Neuron (in vitro differentiated cells): ENCODE measurements at regions not wholly inside any gene's neighbourhood (a gene's known extent, or its start where the extent isn't known, plus 50 kb on each side); places are given as distances from the start of the nearest gene placed in this dataset.

Source experiments
- H2AFZ ChIP-seq: one replicate; pipeline ENCODE4 v1.6.1; 2013; ENCODE audit warnings: low read depth, mild to moderate bottlenecking, inconsistent platforms, low read length, moderate library complexity
- H3K27me3 ChIP-seq: one replicate; pipeline ENCODE4 v1.6.1; 2013; ENCODE audit warnings: low read length; ENCODE audit not compliant: insufficient read depth
- H3K36me3 ChIP-seq: one replicate; pipeline ENCODE4 v1.6.1; 2013; ENCODE audit warnings: low read length; ENCODE audit not compliant: insufficient read depth
- H3K4me1 ChIP-seq: one replicate; pipeline ENCODE4 v1.6.1; 2013; ENCODE audit warnings: low read length; ENCODE audit not compliant: insufficient read depth
- H3K4me3 ChIP-seq: 2 replicates; pipeline ENCODE4 v1.5.1; 2013; ENCODE audit warnings: mild to moderate bottlenecking, low read length, moderate library complexity
- H3K9me3 ChIP-seq: one replicate; pipeline ENCODE4 v1.6.1; 2013; ENCODE audit warnings: low read length

DNA sequence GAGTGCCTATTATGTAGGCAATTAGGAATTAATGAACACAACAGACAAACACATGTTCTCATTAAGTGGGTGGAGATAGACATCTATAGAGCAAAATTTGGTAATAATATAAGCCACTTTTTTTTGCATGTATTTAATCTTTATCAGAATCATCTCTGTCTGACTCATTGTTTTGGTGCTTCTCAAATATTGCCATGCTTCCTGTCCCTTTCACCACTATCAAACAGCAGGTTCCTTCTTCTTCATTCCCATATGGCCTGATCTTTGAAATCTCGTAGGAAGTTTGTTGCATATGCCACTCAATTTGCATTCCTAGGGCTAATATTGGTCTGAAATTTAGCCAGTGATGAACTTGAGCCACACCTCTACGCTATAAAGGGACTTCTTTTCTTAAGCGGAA is 128.9 kb upstream of the SPEF2 start:
- Histone ChIP-seq H3K9me3 (no peaks in the 10 kb centered on the region), H3K36me3 (no peaks in the 10 kb centered on the region), H2AFZ (no peak overlapping the region), H3K27me3 (no peaks in the 10 kb centered on the region), H3K4me3 (no peak overlapping the region), H3K4me1 (no peaks in the 10 kb centered on the region)

- Histone ChIP-seq H3K9me3 (no peaks in the 10 kb centered on the region), H3K4me3 (no peak overlapping the region), H3K4me1 (no peaks in the 10 kb centered on the region), H3K36me3 (no peaks in the 10 kb centered on the region), H3K27me3 (no peaks in the 10 kb centered on the region), H2AFZ (no peak overlapping the region)
Measured at GRCh38 chr5:35488055-35488454, 129.6 kb upstream of the SPEF2 start.

GRCh38 chr5:35487233-35488025 is 130.2 kb upstream of the SPEF2 start:
- Histone ChIP-seq H3K4me3 (no peak overlapping the region), H3K36me3 (no peaks in the 10 kb centered on the region), H3K9me3 (no peaks in the 10 kb centered on the region), H3K4me1 (no peaks in the 10 kb centered on the region), H3K27me3 (no peaks in the 10 kb centered on the region), H2AFZ (no peak overlapping the region)

DNA sequence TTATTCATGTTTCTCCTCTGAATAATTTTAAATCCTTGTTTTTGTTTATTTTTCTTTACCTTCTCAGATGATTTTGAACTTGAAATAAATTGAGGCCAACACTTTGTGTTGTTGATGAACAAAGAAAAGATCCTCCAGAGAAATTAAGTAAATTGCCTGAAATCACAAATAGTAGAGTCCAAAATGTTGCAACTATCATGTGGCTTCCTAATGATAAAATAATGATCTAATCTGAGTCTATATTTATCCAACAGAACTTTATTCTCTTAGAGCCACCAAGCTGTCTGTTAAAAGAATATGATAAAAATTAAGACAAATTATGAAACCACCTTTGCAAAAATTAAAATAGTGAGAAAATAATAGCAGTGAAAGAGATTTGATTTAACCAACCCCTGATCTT is 132.2 kb upstream of the SPEF2 start:
- Histone ChIP-seq H2AFZ (no peak overlapping the region), H3K27me3 (no peaks in the 10 kb centered on the region), H3K36me3 (no peaks in the 10 kb centered on the region), H3K4me1 (no peaks in the 10 kb centered on the region), H3K4me3 (no peak overlapping the region), H3K9me3 (no peaks in the 10 kb centered on the region)

DNA sequence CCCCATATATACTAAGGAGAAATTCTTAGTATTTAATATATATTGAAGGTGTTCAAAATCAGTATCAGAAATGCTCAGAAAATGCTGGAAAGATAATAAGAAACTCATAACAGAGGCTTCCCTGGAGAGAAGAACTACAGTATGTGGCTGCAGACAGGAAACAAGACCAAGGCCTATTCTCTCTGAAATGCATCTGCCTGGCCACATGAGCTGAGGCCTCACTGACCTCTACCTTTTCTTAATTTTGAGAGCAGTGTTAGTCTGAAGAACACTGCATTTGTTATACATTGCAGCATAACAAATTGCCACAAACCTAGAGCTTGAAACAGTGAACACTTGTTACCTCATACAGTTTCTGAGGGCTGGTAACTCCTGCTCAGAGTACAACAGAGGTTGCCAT is 133.4 kb upstream of the SPEF2 start:
- Histone ChIP-seq H3K4me3 (no peak overlapping the region), H3K36me3 (no peaks in the 10 kb centered on the region), H3K27me3 (no peaks in the 10 kb centered on the region), H3K4me1 (no peaks in the 10 kb centered on the region), H2AFZ (no peak overlapping the region), H3K9me3 (no peaks in the 10 kb centered on the region)

- Histone ChIP-seq H3K4me3 (no peak overlapping the region), H3K4me1 (no peaks in the 10 kb centered on the region), H3K36me3 (no peaks in the 10 kb centered on the region), H3K27me3 (no peaks in the 10 kb centered on the region), H3K9me3 (no peaks in the 10 kb centered on the region), H2AFZ (no peak overlapping the region)
Measured at GRCh38 chr5:35483780-35484179, 133.9 kb upstream of the SPEF2 start.

GRCh38 chr5:35483191-35483590 is 134.5 kb upstream of the SPEF2 start:
- Histone ChIP-seq H3K36me3 (no peaks in the 10 kb centered on the region), H3K4me1 (no peaks in the 10 kb centered on the region), H3K4me3 (no peak overlapping the region), H3K9me3 (no peaks in the 10 kb centered on the region), H3K27me3 (no peaks in the 10 kb centered on the region), H2AFZ (no peak overlapping the region)

GRCh38 chr5:35482167-35482755 is 135.4 kb upstream of the SPEF2 start:
- Histone ChIP-seq H3K4me1 (no peaks in the 10 kb centered on the region), H3K9me3 (no peaks in the 10 kb centered on the region), H3K36me3 (no peaks in the 10 kb centered on the region), H2AFZ (no peak overlapping the region), H3K27me3 (no peaks in the 10 kb centered on the region), H3K4me3 (no peak overlapping the region)

DNA sequence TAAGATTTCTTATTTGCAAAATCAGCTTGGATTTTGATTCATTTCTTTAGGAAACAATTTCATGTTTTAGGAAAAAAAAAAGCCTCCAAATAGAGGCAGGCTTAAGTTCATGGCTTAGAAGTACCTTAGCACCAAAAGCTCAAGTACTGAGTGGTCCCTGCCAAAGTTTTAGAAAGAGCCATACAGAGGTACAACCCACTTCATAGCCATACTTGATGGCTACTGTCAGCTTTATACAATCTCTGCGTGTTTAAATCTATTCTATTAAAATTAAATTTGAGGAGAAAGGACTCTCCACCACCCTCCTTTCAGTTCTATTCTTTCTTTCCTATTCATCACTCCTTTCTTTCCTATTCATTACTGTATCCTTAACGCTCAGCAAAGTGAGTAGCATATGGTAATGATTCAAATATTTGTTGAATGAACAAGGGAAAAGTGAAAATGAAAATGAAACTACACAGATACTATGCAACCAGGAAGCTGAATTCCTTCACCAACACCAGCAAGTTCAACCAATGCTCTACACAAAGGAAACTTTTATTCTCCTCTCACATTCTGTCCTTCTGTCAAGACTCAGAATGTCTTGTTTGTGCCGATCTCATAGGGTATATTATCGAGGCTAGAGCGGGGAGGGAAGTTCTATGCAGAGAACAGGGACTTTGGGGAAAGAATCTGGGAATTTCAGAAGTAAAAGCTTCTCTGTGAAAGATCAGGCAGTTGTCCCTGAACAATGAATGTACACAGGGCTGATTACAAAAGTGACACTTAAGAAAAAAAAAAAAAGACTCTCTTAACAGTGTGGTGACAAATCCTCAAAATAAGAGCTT is 138.6 kb upstream of the SPEF2 start:
- Histone ChIP-seq H3K9me3 (no peaks in the 10 kb centered on the region), H3K4me1 (no peaks in the 10 kb centered on the region), H3K4me3 (no peak overlapping the region), H2AFZ (no peak overlapping the region), H3K36me3 (no peaks in the 10 kb centered on the region), H3K27me3 (no peaks in the 10 kb centered on the region)

GRCh38 chr5:35477911-35478310 is 139.8 kb upstream of the SPEF2 start:
- Histone ChIP-seq H3K9me3 (no peaks in the 10 kb centered on the region), H2AFZ (no peak overlapping the region), H3K27me3 (no peaks in the 10 kb centered on the region), H3K4me3 (no peak overlapping the region), H3K4me1 (no peaks in the 10 kb centered on the region), H3K36me3 (no peaks in the 10 kb centered on the region)

GRCh38 chr5:35477321-35477720 is 140.3 kb upstream of the SPEF2 start:
- no peak overlapping the region for H2AFZ ChIP-seq
- H3K4me1 ChIP-seq, result no peaks in the 10 kb centered on the region
- no peak overlapping the region for H3K4me3 ChIP-seq
- no peaks in the 10 kb centered on the region for H3K27me3 ChIP-seq
- no peaks in the 10 kb centered on the region for H3K9me3 ChIP-seq
- no peaks in the 10 kb centered on the region for H3K36me3 ChIP-seq

- Histone ChIP-seq H3K36me3 (no peaks in the 10 kb centered on the region), H2AFZ (no peak overlapping the region), H3K4me3 (no peak overlapping the region), H3K4me1 (no peaks in the 10 kb centered on the region), H3K27me3 (no peaks in the 10 kb centered on the region), H3K9me3 (no peaks in the 10 kb centered on the region)
Measured at GRCh38 chr5:35476797-35477196, 140.9 kb upstream of the SPEF2 start.

DNA sequence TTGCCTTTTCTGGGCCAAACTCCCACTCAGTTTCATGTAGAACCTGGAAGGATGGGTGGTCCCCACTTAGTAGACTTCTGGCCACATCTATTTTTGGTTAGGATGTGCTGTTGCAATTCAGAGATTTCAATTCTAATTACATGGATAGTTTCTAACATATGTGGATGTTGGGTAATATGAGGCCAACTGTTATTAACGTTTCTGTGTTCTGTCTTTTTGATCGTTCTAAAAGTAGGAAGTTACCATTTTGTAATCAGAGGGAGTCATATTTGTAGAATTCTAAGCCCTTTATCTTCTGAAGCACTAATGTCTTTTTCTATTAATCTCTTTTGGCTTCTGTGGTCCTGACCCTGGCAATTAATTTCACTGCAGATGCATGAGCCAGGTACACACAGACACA is 141.6 kb upstream of the SPEF2 start:
- H3K4me1 ChIP-seq, result no peaks in the 10 kb centered on the region
- H3K9me3 ChIP-seq, result no peaks in the 10 kb centered on the region
- H3K27me3 ChIP-seq, result no peaks in the 10 kb centered on the region
- no peaks in the 10 kb centered on the region for H3K36me3 ChIP-seq
- H3K4me3 ChIP-seq, result no peak overlapping the region
- H2AFZ ChIP-seq, result no peak overlapping the region
